ENCODE measurements at regions not wholly inside any gene's neighbourhood (a gene's known extent, or its start where the extent isn't known, plus 50 kb on each side); places are given as distances from the start of the nearest gene placed in this dataset.

GRCh38 chr18:76771192-76771799, 51.1 kb upstream of the ZNF236 start:
- no peak for DNase-seq

GRCh38 chr18:76767954-76768353, 54.4 kb upstream of the ZNF236 start:
- DNase-seq: no peak

- DNase-seq: no peak
Measured at GRCh38 chr18:76766429-76766828, 55.9 kb upstream of the ZNF236 start.

- no peak for DNase-seq
Measured at GRCh38 chr18:76765649-76766048, 56.7 kb upstream of the ZNF236 start.

GRCh38 chr18:76764291-76764901, 58.0 kb upstream of the ZNF236 start:
- DNase-seq: no peak

- no peak for DNase-seq
Measured at GRCh38 chr18:76759056-76759455, 63.3 kb upstream of the ZNF236 start.

GRCh38 chr18:76757925-76758324, 64.4 kb upstream of the ZNF236 start:
- no peak for DNase-seq

GRCh38 chr18:76757335-76757734, 65.0 kb upstream of the ZNF236 start:
- no peak for DNase-seq

- no peak for DNase-seq
Measured at GRCh38 chr18:76756531-76757253, 65.7 kb upstream of the ZNF236 start.

GRCh38 chr18:76754351-76754750, 68.0 kb upstream of the ZNF236 start:
- DNase-seq: no peak

- no peak for DNase-seq
Measured at GRCh38 chr18:76752400-76752799, 70.0 kb upstream of the ZNF236 start.

- no peak for DNase-seq
Measured at GRCh38 chr18:76750917-76751890, 71.2 kb upstream of the ZNF236 start.

GRCh38 chr18:76750269-76750668, 72.1 kb upstream of the ZNF236 start:
- DNase-seq: no peak

GRCh38 chr18:76747676-76748075, 74.7 kb upstream of the ZNF236 start:
- no peak for DNase-seq

- DNase-seq: no peak
Measured at GRCh38 chr18:76741346-76741745, 81.0 kb upstream of the ZNF236 start.

- DNase-seq: no peak
Measured at GRCh38 chr18:76736309-76736708, 86.0 kb upstream of the ZNF236 start.

- no peak for DNase-seq
Measured at GRCh38 chr18:76730901-76731300, 91.5 kb upstream of the ZNF236 start.

- no peak for DNase-seq
Measured at GRCh38 chr18:76727589-76727988, 94.8 kb upstream of the ZNF236 start.

GRCh38 chr18:76725445-76725844, 96.9 kb upstream of the ZNF236 start:
- DNase-seq: no peak

GRCh38 chr18:76722224-76723061, 99.9 kb upstream of the ZNF236 start:
- no peak for DNase-seq

GRCh38 chr18:76721207-76721996, 101.0 kb upstream of the ZNF236 start:
- DNase-seq: no peak

Data from fibroblast of skin of right quadriceps (primary cell).